H1 (cell line): ENCODE measurements at regions not wholly inside any gene's neighbourhood (a gene's known extent, or its start where the extent isn't known, plus 50 kb on each side); places are given as distances from the start of the nearest gene placed in this dataset.

Experiments
- CTCF ChIA-PET: fragments of 300-600 bp; sonication (Branson Sonifier 250); formaldehyde crosslinking; loops from one replicate; lab custom pipeline; 2021; ENCODE audit not compliant: partially characterized antibody; lab: Charles Lee
- POLR2A ChIA-PET: fragments of 300-600 bp; sonication (Branson Sonifier 250); formaldehyde crosslinking; loops from one replicate; lab custom pipeline; 2021; ENCODE audit warnings: inconsistent platforms; ENCODE audit not compliant: partially characterized antibody; lab: Charles Lee
- DNase-seq, 2 experiments: peaks; one replicate each; pipeline versions ENCODE4 v3.0.0 to v3.0.0-alpha.2; 2010 to 2022; ENCODE audit warnings: low spot score in 2 of 2, low read depth in 1 of 2, mixed read lengths in 1 of 2
- FAIRE-seq: peaks from 2 replicates; lab custom pipeline; 2011; peaks lifted over from hg19 to GRCh38; lab: Jason Lieb, UNC
- H2AFZ ChIP-seq: 2 replicates; pipeline ENCODE4 v1.8.1; 2012; ENCODE audit warnings: low read length, inconsistent platforms
- H2AK5ac ChIP-seq: 2 replicates; pipeline ENCODE4 v1.6.1; 2013; ENCODE audit warnings: low read depth, low read length
- H2BK120ac ChIP-seq: replicated peaks from 2 replicates; pipeline ENCODE3; 2013; ENCODE audit warnings: low read depth, low read length, inconsistent platforms
- H2BK12ac ChIP-seq: 2 replicates; pipeline ENCODE4 v1.6.1; 2013; ENCODE audit warnings: low read depth, low read length
- H2BK15ac ChIP-seq: 2 replicates; pipeline ENCODE4 v1.6.1; 2013; ENCODE audit warnings: low read length
- H2BK20ac ChIP-seq: 2 replicates; pipeline ENCODE4 v1.6.1; 2013; ENCODE audit warnings: low read length
- H2BK5ac ChIP-seq: 2 replicates; pipeline ENCODE4 v1.6.1; 2013; ENCODE audit warnings: low read depth, low read length
- H3K14ac ChIP-seq: 2 replicates; pipeline ENCODE4 v1.6.1; 2013; ENCODE audit warnings: inconsistent platforms; ENCODE audit not compliant: insufficient read length
- H3K18ac ChIP-seq: 2 replicates; pipeline ENCODE4 v1.6.1; 2013; ENCODE audit warnings: low read length; ENCODE audit errors: extremely low read depth
- H3K23ac ChIP-seq: 2 replicates; pipeline ENCODE4 v1.6.1; 2013; ENCODE audit warnings: inconsistent platforms; ENCODE audit not compliant: insufficient read length
- H3K23me2 ChIP-seq: 2 replicates; pipeline ENCODE4 v1.6.1; 2013; ENCODE audit warnings: low read depth, low read length
- H3K27ac ChIP-seq: 2 replicates; pipeline ENCODE4 v1.6.1; 2011; ENCODE audit warnings: low read depth, low read length, inconsistent platforms
- H3K27me3 ChIP-seq, 4 experiments: replicated peaks in 1 of 4; 1 replicate in 1 of 4; 2 replicates in 3 of 4; pipeline versions ENCODE4 v1.6.1 to v1.8.1; 2011 to 2013; ENCODE audit warnings: low read length in 3 of 4, mild to moderate bottlenecking in 3 of 4, inconsistent platforms in 2 of 4, mixed read lengths in 2 of 4, moderate library complexity in 1 of 4; ENCODE audit not compliant: control insufficient read depth in 3 of 4, insufficient read depth in 3 of 4; ENCODE audit errors: extremely low read depth in 1 of 4
- H3K36me3 ChIP-seq, 4 experiments: 2 replicates each; pipeline versions ENCODE4 v1.6.1 to v1.8.1; 2011 to 2013; ENCODE audit warnings: mild to moderate bottlenecking in 4 of 4, low read length in 3 of 4, moderate library complexity in 2 of 4, control low read depth in 1 of 4, inconsistent platforms in 1 of 4; ENCODE audit not compliant: insufficient read depth in 4 of 4, control insufficient read depth in 2 of 4
- H3K4ac ChIP-seq: replicated peaks from 2 replicates; pipeline ENCODE3; 2013; ENCODE audit warnings: low read length, low read depth, mixed read lengths, inconsistent platforms; ENCODE audit not compliant: insufficient read length
- H3K4me1 ChIP-seq, 4 experiments: replicated peaks in 1 of 4; 1 replicate in 1 of 4; 2 replicates in 3 of 4; pipeline versions ENCODE4 v1.6.1 to v1.8.1; 2011 to 2013; ENCODE audit warnings: low read length in 3 of 4, inconsistent platforms in 2 of 4, mixed read lengths in 1 of 4; ENCODE audit not compliant: insufficient read depth in 4 of 4, control insufficient read depth in 3 of 4
- H3K4me2 ChIP-seq, 2 experiments: 2 replicates each; pipeline versions ENCODE4 v1.6.1 to v1.8.1; 2011 to 2013; ENCODE audit warnings: low read depth in 2 of 2, low read length in 2 of 2, control low read depth in 1 of 2, inconsistent platforms in 1 of 2, mild to moderate bottlenecking in 1 of 2; ENCODE audit not compliant: insufficient read depth in 1 of 2
- H3K4me3 ChIP-seq, 4 experiments: fragments of 200-600, 300-600 bp in 1 of 4; sonication (generic), shearing (Covaris generic), sonication (Bioruptor Twin) in 1 of 4; 2 replicates each; pipeline versions ENCODE4 v1.5.1 to v1.8.1; 2011 to 2016; ENCODE audit warnings: low read length in 4 of 4, low read depth in 3 of 4, control low read depth in 2 of 4, inconsistent platforms in 2 of 4, mild to moderate bottlenecking in 2 of 4, mixed read lengths in 1 of 4, moderate library complexity in 1 of 4; ENCODE audit not compliant: insufficient read depth in 2 of 4; ENCODE audit errors: extremely low read depth in 1 of 4
- H3K56ac ChIP-seq: replicated peaks from 2 replicates; pipeline ENCODE3; 2013; ENCODE audit warnings: low read depth, mild to moderate bottlenecking, mixed read lengths, low read length, inconsistent platforms; ENCODE audit not compliant: insufficient read length
- H3K79me1 ChIP-seq: 2 replicates; pipeline ENCODE4 v1.6.1; 2013; ENCODE audit warnings: low read depth, low read length, control low read depth
- H3K79me2 ChIP-seq, 2 experiments: 2 replicates each; pipeline versions ENCODE4 v1.6.1 to v1.8.1; 2012 to 2013; ENCODE audit warnings: low read length in 2 of 2, mild to moderate bottlenecking in 2 of 2, inconsistent platforms in 1 of 2; ENCODE audit not compliant: insufficient read depth in 2 of 2, control insufficient read depth in 1 of 2
- H3K9ac ChIP-seq, 4 experiments: replicated peaks in 1 of 4; 1 replicate in 1 of 4; 2 replicates in 3 of 4; pipeline versions ENCODE4 v1.6.1 to v1.8.1; 2011 to 2013; ENCODE audit warnings: low read depth in 3 of 4, low read length in 3 of 4, control low read depth in 2 of 4, mild to moderate bottlenecking in 2 of 4, moderate library complexity in 2 of 4, inconsistent platforms in 1 of 4; ENCODE audit errors: extremely low read depth in 1 of 4
- H3K9me3 ChIP-seq, 2 experiments: 2 replicates each; pipeline versions ENCODE4 v1.6.1 to v1.8.1; 2012 to 2013; ENCODE audit warnings: mild to moderate bottlenecking in 2 of 2, moderate library complexity in 2 of 2, control low read depth in 1 of 2, inconsistent platforms in 1 of 2, low read depth in 1 of 2, low read length in 1 of 2, mixed read lengths in 1 of 2; ENCODE audit not compliant: insufficient read depth in 2 of 2
- H4K20me1 ChIP-seq, 2 experiments: replicated peaks in 1 of 2; 2 replicates each; pipeline versions ENCODE3 to v1.8.1; 2011 to 2013; ENCODE audit warnings: inconsistent platforms in 2 of 2, low read length in 2 of 2, mild to moderate bottlenecking in 1 of 2; ENCODE audit not compliant: insufficient read depth in 2 of 2, control insufficient read depth in 1 of 2
- H4K5ac ChIP-seq: 2 replicates; pipeline ENCODE4 v1.6.1; 2013; ENCODE audit warnings: low read length, low read depth, mixed read lengths, inconsistent platforms; ENCODE audit not compliant: insufficient read length
- H4K8ac ChIP-seq: 2 replicates; pipeline ENCODE4 v1.8.0; 2013; ENCODE audit warnings: mild to moderate bottlenecking, moderate library complexity, low read length, inconsistent platforms; ENCODE audit not compliant: insufficient read depth; ENCODE audit errors: extremely low read depth
- H4K91ac ChIP-seq: replicated peaks from 2 replicates; pipeline ENCODE3; 2013; ENCODE audit warnings: low read length, mixed read lengths, inconsistent platforms; ENCODE audit not compliant: insufficient read length
- ASH2L ChIP-seq: fragments of 200-600, 300-600 bp; sonication (generic); IDR thresholded peaks from one replicate; pipeline ENCODE4 v1.7.1; 2017; ENCODE audit warnings: low read length
- BACH1 ChIP-seq: IDR thresholded peaks from 2 replicates; pipeline ENCODE4 v1.6.1; 2012; ENCODE audit warnings: low read length, improper control_type of control experiment
- BRCA1 ChIP-seq: IDR thresholded peaks from 2 replicates; pipeline ENCODE4 v1.6.1; 2012; ENCODE audit warnings: low read depth, low read length, improper control_type of control experiment
- CHD1 ChIP-seq: IDR thresholded peaks from 2 replicates; pipeline ENCODE4 v1.6.1; 2012; ENCODE audit warnings: low read depth, low read length, improper control_type of control experiment
- CHD2 ChIP-seq: IDR thresholded peaks from 2 replicates; pipeline ENCODE4 v1.6.1; 2012; ENCODE audit warnings: low read length, improper control_type of control experiment
- EZH2 ChIP-seq: fragments of 200-600 bp; sonication (generic); IDR thresholded peaks from 2 replicates; pipeline ENCODE4 v1.7.1; 2012; ENCODE audit warnings: low read depth, mild to moderate bottlenecking, moderate library complexity, low read length, inconsistent platforms; ENCODE audit not compliant: severe bottlenecking
- HDAC2 ChIP-seq, 2 experiments: fragments of 300-600 bp in 1 of 2; sonication (generic) in 1 of 2; IDR thresholded peaks; 2 replicates each; pipeline ENCODE4 v1.6.1; 2011 to 2012; ENCODE audit warnings: low read depth in 2 of 2, low read length in 2 of 2, mild to moderate bottlenecking in 2 of 2, moderate library complexity in 2 of 2, borderline replicate concordance in 1 of 2, inconsistent platforms in 1 of 2
- JUN ChIP-seq: IDR thresholded peaks from 2 replicates; pipeline ENCODE4 v1.6.1; 2011; ENCODE audit warnings: low read depth, mild to moderate bottlenecking, improper control_type of control experiment, low read length
- MAFK ChIP-seq: IDR thresholded peaks from 2 replicates; pipeline ENCODE4 v1.6.1; 2012; ENCODE audit warnings: low read depth, mild to moderate bottlenecking, improper control_type of control experiment, low read length
- NRF1 ChIP-seq: IDR thresholded peaks from 2 replicates; pipeline ENCODE4 v1.6.1; 2011; ENCODE audit warnings: mild to moderate bottlenecking, low read depth, low read length, improper control_type of control experiment
- SIRT6 ChIP-seq: IDR thresholded peaks from one replicate; pipeline ENCODE4 v1.7.1; 2012; ENCODE audit warnings: low read length, inconsistent platforms
- TBP ChIP-seq: IDR thresholded peaks from 2 replicates; pipeline ENCODE4 v1.6.1; 2011; ENCODE audit warnings: low read depth, low read length, improper control_type of control experiment
- TF ChIP-seq, protein P1 (sequence below): IDR thresholded peaks from 2 replicates; pipeline ENCODE4 v1.6.1; 2011; ENCODE audit warnings: low read length, improper control_type of control experiment

DNA sequence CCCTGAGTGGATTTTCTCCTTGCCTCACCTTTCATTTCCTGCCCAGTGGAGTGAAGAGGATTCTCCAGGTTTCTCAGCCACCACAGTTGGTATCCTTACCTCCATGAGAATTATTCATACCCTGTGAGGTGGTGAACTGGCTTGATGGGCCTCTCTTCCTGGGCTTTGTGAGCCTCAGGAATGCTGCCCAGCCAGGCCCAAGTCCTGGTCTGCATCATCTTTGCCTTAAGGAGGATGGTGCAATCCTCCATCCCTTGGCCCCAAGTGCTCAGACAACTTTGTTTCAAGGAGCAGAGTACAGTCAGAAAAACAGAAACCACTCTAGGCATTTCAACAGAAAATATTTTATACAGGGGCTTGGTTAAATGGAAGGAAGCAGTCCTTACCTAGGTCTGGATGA is 114.2 kb upstream of the CADM1 start:
- Histone ChIP-seq H3K14ac (no peak overlapping the region), H2BK5ac (no peak overlapping the region), H3K56ac (no peak overlapping the region), H3K79me2 (no peaks in the 10 kb centered on the region), H3K9me3 (no peaks in the 10 kb centered on the region), H3K79me1 (no peaks in the 10 kb centered on the region), H3K4me3 (no peak overlapping the region), H3K36me3 (no peaks in the 10 kb centered on the region), H3K27ac (no peak overlapping the region), H2BK20ac (no peak overlapping the region), H3K4me1 (no peaks in the 10 kb centered on the region), H2AK5ac (no peak overlapping the region), H4K5ac (no peak overlapping the region), H2BK120ac (no peak overlapping the region), H4K8ac (no peak overlapping the region), H3K23ac (no peak overlapping the region), H4K91ac (no peak overlapping the region), H3K23me2 (no peaks in the 10 kb centered on the region), H2BK15ac (no peak overlapping the region), H4K20me1 (no peaks in the 10 kb centered on the region), H3K4me2 (no peak overlapping the region), H3K27me3 (no peaks in the 10 kb centered on the region; a peak in 1 of 7 replicates), H3K18ac (no peak overlapping the region), H3K4ac (no peak overlapping the region), H2BK12ac (no peak overlapping the region), H2AFZ (no peak overlapping the region), H3K9ac (no peak overlapping the region)
- FAIRE-seq (no peak), DNase-seq (no peak)
- TF ChIP-seq BRCA1, result no peak
- TF ChIP-seq CHD2, result no peak
- TF ChIP-seq NRF1, result no peak
- TF ChIP-seq HDAC2 (IDR thresholded peaks at IDR 0.05; ENCODE audit: borderline replicate concordance in 1 of 2, low read depth in 2 of 2, low read length in 2 of 2), result no peak
- no peak for TF ChIP-seq BACH1
- TF ChIP-seq MAFK, result no peak
- no peak for TF ChIP-seq TBP
- TF ChIP-seq, protein P1, sequence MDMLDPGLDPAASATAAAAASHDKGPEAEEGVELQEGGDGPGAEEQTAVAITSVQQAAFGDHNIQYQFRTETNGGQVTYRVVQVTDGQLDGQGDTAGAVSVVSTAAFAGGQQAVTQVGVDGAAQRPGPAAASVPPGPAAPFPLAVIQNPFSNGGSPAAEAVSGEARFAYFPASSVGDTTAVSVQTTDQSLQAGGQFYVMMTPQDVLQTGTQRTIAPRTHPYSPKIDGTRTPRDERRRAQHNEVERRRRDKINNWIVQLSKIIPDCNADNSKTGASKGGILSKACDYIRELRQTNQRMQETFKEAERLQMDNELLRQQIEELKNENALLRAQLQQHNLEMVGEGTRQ, result no peak
- no peak for TF ChIP-seq JUN
- TF ChIP-seq SIRT6, result no peak
- no peak for TF ChIP-seq CHD1
- no peak for TF ChIP-seq ASH2L
- TF ChIP-seq EZH2, result no peak
- ChIA-PET CTCF (interaction anchor here (0.8 to 1.2 kb wide), 4 partner anchors 8 to 1073 kb away, joined by 3 read pairs; no protein-coding TSS in a partner anchor), POLR2A (no interaction called here)
